B cell (primary cell): ENCODE measurements at regions not wholly inside any gene's neighbourhood (a gene's known extent, or its start where the extent isn't known, plus 50 kb on each side); places are given as distances from the start of the nearest gene placed in this dataset.

ENCODE experiments used
- CTCF ChIP-seq: fragments of 200-600 bp; IDR thresholded peaks from one replicate; pipeline ENCODE4 v1.8.0; 2022; ENCODE audit warnings: antibody characterized with exemption, mild to moderate bottlenecking
- EZH2 ChIP-seq: IDR thresholded peaks from 2 replicates; pipeline ENCODE4 v1.6.1; 2012; ENCODE audit warnings: borderline replicate concordance, low read depth, mild to moderate bottlenecking, moderate library complexity, low read length; ENCODE audit not compliant: insufficient read depth, poor library complexity, severe bottlenecking

DNA sequence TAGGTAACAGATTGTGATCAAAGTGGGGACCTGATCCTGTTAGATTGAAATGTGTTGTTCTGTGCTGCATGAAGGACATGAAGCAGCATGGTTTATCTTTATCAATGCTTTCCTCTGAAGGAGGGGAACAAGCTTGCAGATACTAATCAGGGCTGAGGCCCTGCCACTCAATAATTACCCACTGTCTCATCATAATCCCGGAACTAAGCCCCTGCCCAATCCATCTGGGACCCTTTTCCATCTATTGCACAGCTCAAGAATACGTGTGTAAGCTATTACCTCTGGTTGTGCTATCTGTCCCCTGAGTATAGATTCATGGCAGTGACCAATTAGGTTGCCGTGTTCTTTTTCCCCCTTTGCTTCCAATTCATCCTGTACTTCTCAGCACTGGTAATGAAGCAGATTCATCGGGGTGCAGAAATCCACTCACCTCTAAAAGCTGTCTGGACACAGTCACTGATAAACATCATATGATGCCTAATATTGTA lies 67.8 kb downstream of the OTX2 start:
- TF ChIP-seq EZH2 (no peak), CTCF (no peak)
